ENCODE measurements at regions not wholly inside any gene's neighbourhood (a gene's known extent, or its start where the extent isn't known, plus 50 kb on each side); places are given as distances from the start of the nearest gene placed in this dataset.
"Not testable (repeated sequence)": the region's sequence is repeated elsewhere in the genome, so short reads cannot be mapped to it uniquely, and the experiment has no call there.

GRCh38 chr13:102530751-102531150, 66.0 kb upstream of the TPP2 start:
- no peaks in the 10 kb centered on the region for H3K79me2 ChIP-seq (ENCODE audit: low read depth)
- H3K36me3 Mint-ChIP-seq: no peaks in the 10 kb centered on the region
- H3K27ac ChIP-seq: no peak overlapping the region
- no peaks in the 10 kb centered on the region for H3K4me1 ChIP-seq
- DNase-seq (ENCODE audit: low spot score): no peak
- H3K9ac ChIP-seq: no peak overlapping the region
- no peak overlapping the region for H3K4me2 ChIP-seq
- no peaks in the 10 kb centered on the region for H4K20me1 ChIP-seq (ENCODE audit: low read depth)
- no peaks in the 10 kb centered on the region for H3F3A ChIP-seq (ENCODE audit: low read depth)
- H2AFZ ChIP-seq (replicated peaks): no peak overlapping the region
- no peak overlapping the region for H3K4me3 ChIP-seq
- H3K9me3 ChIP-seq (ENCODE audit: low read depth): no peaks in the 10 kb centered on the region
- TF ChIP-seq CTCF (IDR thresholded peaks at IDR 0.05): no peak
- TF ChIP-seq EZH2 (IDR thresholded peaks at IDR 0.05): no peak
- TF ChIP-seq EZH2phosphoT487 (IDR thresholded peaks at IDR 0.05): no peak
- no peak overlapping the region for H3K4me3 Mint-ChIP-seq
- no peak overlapping the region for H3K27ac Mint-ChIP-seq
- no peaks in the 10 kb centered on the region for H3K9me3 Mint-ChIP-seq
- no peaks in the 10 kb centered on the region for H3K27me3 Mint-ChIP-seq (ENCODE audit: insufficient read depth, low read depth)
- H3K27me3 ChIP-seq: no peaks in the 10 kb centered on the region
- no peaks in the 10 kb centered on the region for H3K4me1 Mint-ChIP-seq
- H3K36me3 ChIP-seq: no peaks in the 10 kb centered on the region

- H3K9me3 ChIP-seq (ENCODE audit: low read depth); H3K79me2 ChIP-seq (ENCODE audit: low read depth): not testable (repeated sequence)
These were observed 74.5 kb upstream of the TPP2 start for GRCh38 chr13:102522251-102522650.

GRCh38 chr13:102517959-102518358, 78.8 kb upstream of the TPP2 start:
- no peak overlapping the region for H3K4me3 Mint-ChIP-seq

More at GRCh38 chr13:102522251-102522650, 74.5 kb upstream of the TPP2 start:
- not testable (repeated sequence) for H3F3A ChIP-seq (ENCODE audit: low read depth); H3K4me2 ChIP-seq; H3K27me3 Mint-ChIP-seq (ENCODE audit: insufficient read depth, low read depth); H3K9me3 Mint-ChIP-seq; H3K4me1 Mint-ChIP-seq; H3K4me3 Mint-ChIP-seq; H3K27me3 ChIP-seq; H2AFZ ChIP-seq (replicated peaks); H3K4me1 ChIP-seq; H3K4me3 ChIP-seq; H3K36me3 ChIP-seq; H3K9ac ChIP-seq; H3K36me3 Mint-ChIP-seq; H3K27ac Mint-ChIP-seq; H4K20me1 ChIP-seq (ENCODE audit: low read depth); DNase-seq (ENCODE audit: low spot score); H3K27ac ChIP-seq

GRCh38 chr13:102510072-102510471, 86.7 kb upstream of the TPP2 start:
- Mint-ChIP-seq H3K27ac (no peak overlapping the region), H3K36me3 (no peaks in the 10 kb centered on the region), H3K4me3 (no peak overlapping the region), H3K9me3 (peaks cover 3% of the 10 kb centered on the region), H3K27me3 (ENCODE audit: insufficient read depth, low read depth) (peaks cover 5% of the 10 kb centered on the region), H3K4me1 (no peaks in the 10 kb centered on the region)
- no peak overlapping the region for H3K4me3 ChIP-seq
- H3K4me2 ChIP-seq: no peak overlapping the region
- no peaks in the 10 kb centered on the region for H3K79me2 ChIP-seq (ENCODE audit: low read depth)
- no peak overlapping the region for H3K9ac ChIP-seq
- no peaks in the 10 kb centered on the region for H3K4me1 ChIP-seq
- H3F3A ChIP-seq (ENCODE audit: low read depth): no peaks in the 10 kb centered on the region
- H2AFZ ChIP-seq (replicated peaks): no peak overlapping the region
- H4K20me1 ChIP-seq (ENCODE audit: low read depth): no peaks in the 10 kb centered on the region
- no peaks in the 10 kb centered on the region for H3K27me3 ChIP-seq
- TF ChIP-seq EZH2phosphoT487 (IDR thresholded peaks at IDR 0.05): no peak
- TF ChIP-seq CTCF (IDR thresholded peaks at IDR 0.05): no peak
- no peak for TF ChIP-seq EZH2 (IDR thresholded peaks at IDR 0.05)
- no peak overlapping the region for H3K27ac ChIP-seq
- H3K36me3 ChIP-seq: no peaks in the 10 kb centered on the region
- DNase-seq (ENCODE audit: low spot score): no peak
- H3K9me3 ChIP-seq (ENCODE audit: low read depth): no peaks in the 10 kb centered on the region

More at GRCh38 chr13:102517959-102518358, 78.8 kb upstream of the TPP2 start:
- Histone ChIP-seq H3K4me2 (no peak overlapping the region), H3K27me3 (no peaks in the 10 kb centered on the region), H3K4me3 (no peak overlapping the region), H3F3A (ENCODE audit: low read depth) (no peaks in the 10 kb centered on the region), H3K27ac (no peak overlapping the region), H3K4me1 (no peaks in the 10 kb centered on the region), H3K9me3 (ENCODE audit: low read depth) (no peaks in the 10 kb centered on the region), H4K20me1 (ENCODE audit: low read depth) (no peaks in the 10 kb centered on the region), H3K9ac (no peak overlapping the region), H3K36me3 (no peaks in the 10 kb centered on the region), H2AFZ (replicated peaks) (no peak overlapping the region), H3K79me2 (ENCODE audit: low read depth) (no peaks in the 10 kb centered on the region)
- no peak for DNase-seq (ENCODE audit: low spot score)
- TF ChIP-seq EZH2phosphoT487 (IDR thresholded peaks at IDR 0.05): no peak
- TF ChIP-seq CTCF (IDR thresholded peaks at IDR 0.05): no peak
- no peak for TF ChIP-seq EZH2 (IDR thresholded peaks at IDR 0.05)
- H3K27ac Mint-ChIP-seq: no peak overlapping the region
- H3K9me3 Mint-ChIP-seq: peaks cover 5% of the 10 kb centered on the region
- H3K4me1 Mint-ChIP-seq: no peaks in the 10 kb centered on the region
- peaks cover 2% of the 10 kb centered on the region for H3K27me3 Mint-ChIP-seq (ENCODE audit: insufficient read depth, low read depth)
- H3K36me3 Mint-ChIP-seq: no peaks in the 10 kb centered on the region

Measured in neural progenitor cell (in vitro differentiated cells).